GM18867 (cell line): ENCODE measurements at regions not wholly inside any gene's neighbourhood (a gene's known extent, or its start where the extent isn't known, plus 50 kb on each side); places are given as distances from the start of the nearest gene placed in this dataset.
A peak's percentile ranks its signal among the peaks of the same experiment; 100 is the strongest.
"Not testable (repeated sequence)": the region's sequence is repeated elsewhere in the genome, so short reads cannot be mapped to it uniquely, and the experiment has no call there.

Experiments used
- ATAC-seq: cut with Tn5 transposase; IDR thresholded peaks from one replicate; pipeline ENCODE4 v1.9.1; 2021; ENCODE audit warnings: mild to moderate bottlenecking, moderate library complexity; ENCODE audit not compliant: unreplicated experiment

DNA sequence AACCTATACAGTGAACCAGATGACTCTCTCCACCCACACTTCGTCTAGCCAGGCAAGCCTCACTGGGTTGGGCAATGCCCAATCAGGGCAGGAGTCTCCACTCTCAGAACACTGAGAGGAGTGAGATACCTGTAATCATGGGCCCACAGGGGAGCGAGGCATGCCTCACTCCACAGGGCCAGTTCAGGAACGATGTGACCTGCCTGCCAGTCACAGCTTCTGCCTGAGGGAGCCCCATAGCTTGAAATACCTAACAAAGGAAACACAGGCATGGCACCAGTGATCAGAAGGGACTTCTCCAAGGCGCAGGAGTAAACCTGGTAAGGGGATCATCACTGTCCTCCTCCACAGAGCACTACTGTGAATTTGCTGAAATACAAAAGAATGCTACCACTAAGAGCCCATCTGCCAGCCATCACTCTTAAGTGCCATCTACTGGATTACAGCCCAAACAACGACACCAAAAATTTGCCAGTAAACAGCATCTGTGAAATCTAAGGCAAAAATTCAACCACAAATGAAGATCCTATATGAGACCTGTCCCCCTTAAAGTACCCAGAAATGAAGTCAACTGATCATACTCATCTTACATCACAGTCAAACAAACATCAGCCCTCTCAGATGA is 689.9 kb upstream of the SEMA6D start:
- ATAC-seq = peak; percentile 71

DNA sequence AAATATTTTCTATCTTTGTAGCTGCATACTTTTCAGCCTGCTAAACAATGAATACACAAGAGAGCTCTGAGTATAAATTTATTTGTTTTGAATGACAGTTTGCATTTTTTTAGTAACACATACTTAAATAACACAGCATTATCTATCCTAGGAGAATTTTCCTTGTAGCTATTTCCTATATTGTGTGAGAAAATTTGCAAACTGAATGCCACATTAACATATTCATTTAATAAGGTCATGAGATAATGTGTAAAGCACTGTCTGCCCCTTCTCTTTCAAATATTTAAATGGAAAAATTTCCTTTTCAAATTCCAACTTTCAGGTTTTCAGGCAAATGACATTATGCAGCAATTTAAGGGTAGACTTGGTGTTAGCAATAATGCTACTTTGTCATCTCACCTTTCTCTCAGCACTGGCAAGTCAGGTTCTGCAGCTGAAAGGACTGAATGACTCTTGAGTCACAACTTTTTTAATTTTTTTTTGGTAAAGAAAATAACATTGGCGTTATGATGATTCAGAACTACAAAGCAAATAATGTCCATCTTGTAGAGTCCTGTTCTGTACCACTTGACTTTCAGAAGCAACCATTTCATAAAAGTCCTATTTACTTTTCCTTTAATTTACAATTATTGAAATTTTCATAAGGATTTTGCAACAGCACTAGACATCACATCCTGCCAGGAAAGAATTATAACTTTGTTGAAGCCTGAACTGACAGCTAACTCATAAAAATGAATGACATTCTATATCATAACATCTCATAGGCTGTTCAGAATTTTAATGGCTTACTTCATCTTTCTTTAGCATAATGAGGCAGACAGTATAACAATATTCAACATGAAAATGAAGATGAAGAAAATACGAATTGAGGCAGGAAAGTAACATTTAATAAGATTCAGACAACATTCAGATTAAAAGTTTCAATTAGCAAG is 681.6 kb upstream of the SEMA6D start:
- ATAC-seq = no peak

DNA sequence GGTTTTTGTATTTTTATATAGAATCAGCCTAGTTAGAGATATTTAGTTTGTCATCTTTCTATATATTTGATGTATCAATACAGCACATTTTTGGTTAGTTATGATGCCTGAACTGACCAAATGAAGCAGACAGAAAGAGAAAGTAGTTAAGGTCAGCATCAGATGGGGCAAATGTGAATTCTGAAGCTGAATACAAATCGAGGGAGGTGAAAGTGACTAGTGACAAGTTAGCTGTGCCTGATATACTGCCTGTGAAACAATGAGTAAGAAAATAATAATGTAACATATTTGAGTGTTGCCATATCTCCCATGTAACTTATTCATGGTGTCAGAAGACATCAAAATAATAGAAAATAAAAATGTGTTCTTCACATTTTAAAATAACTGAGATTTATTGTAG is 680.3 kb upstream of the SEMA6D start:
- no peak for ATAC-seq

DNA sequence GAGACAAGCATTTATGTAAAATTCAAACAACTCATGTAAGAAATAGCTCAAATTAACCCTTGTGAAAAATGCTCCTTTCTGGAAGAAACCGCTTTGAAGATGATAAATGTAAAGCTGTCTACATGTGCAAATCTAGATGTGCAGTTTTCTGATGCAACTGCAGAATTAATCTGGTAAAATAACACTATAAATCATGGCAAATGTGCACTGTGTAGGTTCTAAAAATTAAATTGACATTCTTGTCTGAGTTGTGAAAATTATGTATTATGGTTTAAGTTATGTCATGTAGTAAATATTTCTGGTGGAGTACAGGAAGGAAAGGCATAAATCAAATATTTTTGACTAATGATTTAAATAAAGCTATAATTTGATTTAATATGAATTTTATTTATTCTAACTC is 678.1 kb upstream of the SEMA6D start:
- no peak for ATAC-seq

DNA sequence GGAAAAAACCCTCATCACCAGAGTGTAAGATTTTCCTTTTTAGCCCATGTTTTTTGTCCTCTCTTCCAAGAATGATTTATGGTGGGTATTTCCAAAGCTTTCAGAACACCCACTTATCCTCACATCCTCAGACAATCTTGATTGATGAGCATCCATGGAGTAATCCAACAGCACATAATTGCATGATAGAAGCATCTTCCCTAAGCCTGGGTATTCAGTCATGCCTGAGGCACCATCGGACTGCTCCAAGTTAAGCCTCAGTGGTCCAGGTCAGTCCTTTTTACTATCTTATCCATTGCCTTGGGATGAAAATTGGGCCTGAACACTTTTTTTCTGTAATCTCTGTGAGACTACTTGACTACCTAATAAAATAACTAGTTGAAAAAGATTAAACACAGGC is 676.0 kb upstream of the SEMA6D start:
- ATAC-seq = no peak

DNA sequence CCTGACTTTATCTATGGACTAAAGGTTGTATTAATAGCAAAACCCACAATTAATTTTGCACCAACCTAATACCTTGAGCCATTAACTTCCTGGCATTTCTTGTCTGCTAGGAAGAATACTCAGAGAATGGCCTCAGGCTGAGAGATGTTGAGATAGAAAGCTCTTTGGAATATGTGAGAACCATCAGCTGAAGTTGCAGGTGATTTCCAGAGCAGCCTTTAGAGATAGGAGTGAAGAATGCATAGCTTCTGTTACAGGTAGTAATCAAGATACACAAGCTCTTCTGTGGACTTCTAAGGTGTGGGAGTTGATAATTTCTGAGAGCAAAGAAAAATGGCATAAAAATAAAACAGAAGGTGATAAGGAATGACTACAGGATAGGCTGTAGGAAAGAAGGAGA is 669.3 kb upstream of the SEMA6D start:
- ATAC-seq = not testable (repeated sequence)

DNA sequence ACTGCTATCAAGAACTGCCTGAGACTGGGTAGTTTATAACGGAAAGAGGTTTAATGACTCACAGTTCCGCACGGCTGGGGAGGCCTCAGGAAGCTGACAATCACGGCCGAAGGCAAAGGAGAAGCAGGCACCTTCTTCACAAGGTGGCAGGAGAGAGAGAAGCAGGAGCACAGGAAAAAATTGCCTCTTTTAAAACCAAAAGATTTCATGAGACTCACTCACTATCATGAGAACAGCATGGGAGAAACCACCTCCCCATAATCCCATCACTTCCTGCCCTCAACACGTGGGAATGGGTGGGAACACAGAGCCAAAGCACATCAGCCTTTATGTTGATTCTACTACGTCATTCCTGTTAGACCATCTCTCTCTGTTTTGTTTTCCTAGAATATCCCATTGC is 650.9 kb upstream of the SEMA6D start:
- no peak for ATAC-seq

DNA sequence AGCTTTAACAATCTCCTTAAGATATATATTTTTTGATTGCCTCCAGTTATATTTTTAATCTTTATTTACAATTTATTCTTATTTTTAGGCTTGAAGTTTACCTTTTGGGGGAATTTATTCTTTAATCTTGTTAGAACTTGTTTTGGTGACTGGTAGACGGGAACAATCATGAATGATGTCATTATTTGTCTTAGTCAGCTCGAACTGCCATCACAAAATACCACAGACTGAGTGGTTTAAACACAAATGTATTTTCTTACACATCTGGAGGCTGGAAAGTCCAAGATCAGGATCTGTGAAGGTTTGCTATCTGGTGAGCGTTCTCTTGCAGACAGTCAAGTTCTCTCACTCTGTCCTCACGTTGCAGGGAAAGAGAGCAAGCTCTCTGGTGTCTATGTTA is 639.5 kb upstream of the SEMA6D start:
- not testable (repeated sequence) for ATAC-seq

DNA sequence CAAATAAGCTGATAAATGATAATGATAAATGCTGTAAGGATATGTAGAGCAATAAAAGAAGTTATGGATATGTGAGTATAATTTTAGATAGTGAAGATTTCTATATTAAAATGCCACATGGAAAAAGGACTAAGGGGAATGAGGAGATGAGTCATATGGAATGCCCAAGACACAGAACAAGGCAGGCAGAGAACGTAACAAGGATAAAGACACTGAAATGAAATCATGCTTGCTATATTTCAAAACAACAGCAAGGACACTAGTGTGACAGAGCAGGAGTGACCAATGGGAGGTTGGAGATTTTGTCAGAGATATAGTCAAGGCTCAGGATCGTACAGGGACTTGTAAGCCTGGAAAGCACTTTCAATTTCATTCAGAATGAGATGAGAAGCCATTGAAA is 621.5 kb upstream of the SEMA6D start:
- no peak for ATAC-seq

DNA sequence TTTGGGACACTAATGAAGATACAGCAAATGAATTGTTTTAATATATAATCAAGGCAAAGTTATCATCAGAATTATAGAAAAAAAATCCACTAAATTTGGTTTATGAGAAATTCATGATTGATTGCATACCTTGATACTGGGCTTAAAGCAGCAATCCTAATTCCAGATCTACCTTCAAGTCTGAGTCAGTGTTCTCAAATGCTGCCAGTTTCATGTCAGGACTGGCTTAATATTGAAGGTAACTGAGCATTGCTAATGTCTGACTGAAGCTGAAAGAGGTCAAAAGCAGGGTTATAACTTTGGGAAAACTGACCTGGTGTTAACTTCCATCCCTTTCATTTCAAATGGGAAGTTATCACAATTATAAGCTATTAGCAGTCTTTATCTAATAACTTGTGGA is 618.8 kb upstream of the SEMA6D start:
- not testable (repeated sequence) for ATAC-seq

DNA sequence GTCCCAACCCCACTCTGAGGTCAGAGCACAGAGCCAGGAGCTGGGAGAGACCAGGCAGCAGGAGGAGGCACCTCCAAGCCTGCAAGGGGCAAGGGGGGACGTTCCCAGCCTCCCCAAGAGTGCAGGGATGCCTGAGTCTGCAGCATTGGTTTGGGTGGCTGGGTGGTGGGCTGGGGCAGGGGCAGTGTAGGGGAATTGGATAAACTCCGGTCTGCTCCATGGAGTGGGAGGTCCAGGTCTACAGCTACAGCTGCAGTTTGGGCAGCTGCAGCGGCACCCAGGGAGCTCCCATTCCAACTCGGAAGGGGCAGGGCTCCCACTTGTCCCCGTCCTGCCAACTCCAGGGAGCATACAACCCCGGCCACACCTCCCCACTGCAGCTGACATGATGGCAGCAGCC is 617.5 kb upstream of the SEMA6D start:
- ATAC-seq = not testable (repeated sequence)

DNA sequence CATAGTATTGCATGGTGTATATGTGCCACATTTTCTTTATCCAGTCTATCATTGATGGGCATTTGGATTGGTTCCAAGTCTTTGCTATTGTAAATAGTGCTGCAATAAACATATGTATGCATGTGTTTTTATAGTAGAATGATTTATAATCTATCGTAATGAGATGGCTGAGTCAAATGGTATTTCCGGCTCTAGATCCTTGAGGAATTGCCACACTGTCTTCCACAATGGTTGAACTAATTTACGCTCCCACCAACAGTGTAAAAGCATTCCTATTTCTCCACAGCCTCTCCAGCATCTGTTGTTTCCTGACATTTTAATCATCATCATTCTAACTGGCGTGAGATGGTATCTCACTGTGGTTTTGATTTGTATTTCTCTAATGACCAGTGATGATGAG is 608.5 kb upstream of the SEMA6D start:
- not testable (repeated sequence) for ATAC-seq

DNA sequence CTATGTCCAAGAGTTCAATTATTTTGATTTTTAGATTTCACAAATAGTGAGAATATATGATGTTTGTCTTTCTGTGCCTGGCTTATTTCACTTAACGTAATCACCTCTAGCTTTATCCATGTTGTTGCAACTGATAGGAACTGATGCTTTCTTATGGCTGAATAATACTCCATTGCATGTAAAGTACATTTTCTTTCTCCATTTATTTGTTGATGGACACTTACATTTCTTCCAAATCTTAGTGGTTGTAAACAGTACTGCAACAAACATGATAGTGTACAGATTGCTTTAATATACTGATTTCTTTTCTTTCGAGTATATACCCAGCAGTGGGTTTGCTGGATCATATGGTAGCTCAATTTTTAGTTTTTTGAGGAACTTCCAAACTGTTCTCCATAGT is 600.6 kb upstream of the SEMA6D start:
- ATAC-seq = no peak

DNA sequence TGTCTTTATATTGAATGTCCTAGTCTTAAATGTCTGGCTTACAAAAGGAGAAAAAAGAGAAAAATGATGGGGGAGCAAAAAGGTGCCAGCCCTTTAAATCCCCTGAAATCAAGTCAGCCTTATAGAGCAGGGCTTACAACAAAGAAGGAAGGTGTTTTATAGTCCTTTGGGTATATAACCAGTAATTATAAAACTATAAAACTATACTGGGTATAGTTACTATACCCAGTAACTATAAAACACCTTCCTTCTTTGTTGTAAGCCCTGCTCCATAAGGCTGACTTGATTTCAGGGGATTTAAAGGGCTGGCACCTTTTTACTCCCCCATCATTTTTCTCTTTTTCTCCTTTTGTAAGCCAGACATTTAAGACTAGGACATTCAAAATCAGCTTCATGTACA is 598.0 kb upstream of the SEMA6D start:
- ATAC-seq = no peak

DNA sequence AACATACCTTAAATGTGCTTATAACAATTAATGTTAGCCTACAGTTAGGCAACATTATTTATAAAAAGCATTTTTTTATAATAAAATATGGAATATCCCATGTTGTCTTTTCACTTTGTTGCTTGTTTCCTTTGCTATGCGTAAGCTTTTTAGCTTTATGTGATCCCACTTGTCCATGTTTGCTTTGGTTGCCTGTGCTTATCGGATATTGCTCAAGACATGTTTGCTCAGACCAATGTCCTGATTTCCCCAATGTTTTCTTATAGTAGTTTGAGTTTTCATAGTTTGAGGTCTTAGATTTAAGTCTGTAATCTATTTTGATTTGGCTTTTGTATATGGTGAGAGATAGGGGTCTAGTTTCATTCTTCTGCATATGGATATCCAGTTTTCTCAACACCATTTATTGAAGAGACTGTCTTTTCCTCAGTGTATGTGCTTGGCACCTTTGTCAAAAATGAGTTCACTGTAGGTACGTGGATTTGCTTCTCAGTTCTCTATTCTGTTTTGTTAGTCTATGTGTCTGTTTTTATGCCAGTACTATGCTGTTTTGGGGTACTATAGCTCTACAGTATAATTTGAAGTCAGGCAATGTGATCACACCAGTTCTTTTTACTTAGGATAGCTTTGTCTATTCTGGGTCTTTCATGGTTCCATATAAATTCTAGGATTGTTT is 592.7 kb upstream of the SEMA6D start:
- ATAC-seq = no peak

DNA sequence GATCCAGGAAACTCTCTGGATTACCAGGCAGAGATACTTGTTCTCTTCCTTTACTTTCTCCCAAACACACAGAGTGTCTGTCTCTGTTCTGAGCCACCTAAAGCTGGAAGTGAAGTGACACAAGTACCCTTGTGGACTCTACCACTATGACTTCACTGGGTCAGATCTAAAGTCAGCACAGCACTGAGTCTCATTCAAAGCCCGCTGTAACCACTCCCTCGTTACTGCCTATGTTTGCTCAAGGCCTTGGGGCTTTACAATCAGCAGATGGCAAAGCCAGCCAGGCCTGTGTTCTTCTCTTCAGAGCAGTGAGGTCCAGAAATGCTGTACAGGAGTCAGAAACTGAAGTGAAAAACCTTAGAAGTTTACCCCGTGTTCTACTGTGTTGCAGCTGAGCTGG is 588.3 kb upstream of the SEMA6D start:
- no peak for ATAC-seq

DNA sequence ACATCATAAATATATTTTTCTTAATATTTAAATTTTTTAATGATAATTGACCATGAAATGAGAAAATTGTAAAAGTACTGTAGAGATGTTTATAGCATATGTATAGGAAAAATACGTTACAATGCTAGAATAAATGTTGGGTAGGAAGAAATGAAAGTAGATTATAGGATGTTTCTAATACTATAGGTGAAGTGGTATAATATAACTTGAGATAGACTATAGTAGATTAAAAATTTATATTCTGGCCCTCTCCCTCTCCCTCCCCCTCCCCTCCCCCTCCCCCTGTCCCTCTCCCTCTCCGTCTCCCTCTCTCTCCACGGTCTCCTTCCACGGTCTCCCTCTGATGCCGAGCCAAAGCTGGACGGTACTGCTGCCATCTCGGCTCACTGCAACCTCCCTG is 585.9 kb upstream of the SEMA6D start:
- not testable (repeated sequence) for ATAC-seq

DNA sequence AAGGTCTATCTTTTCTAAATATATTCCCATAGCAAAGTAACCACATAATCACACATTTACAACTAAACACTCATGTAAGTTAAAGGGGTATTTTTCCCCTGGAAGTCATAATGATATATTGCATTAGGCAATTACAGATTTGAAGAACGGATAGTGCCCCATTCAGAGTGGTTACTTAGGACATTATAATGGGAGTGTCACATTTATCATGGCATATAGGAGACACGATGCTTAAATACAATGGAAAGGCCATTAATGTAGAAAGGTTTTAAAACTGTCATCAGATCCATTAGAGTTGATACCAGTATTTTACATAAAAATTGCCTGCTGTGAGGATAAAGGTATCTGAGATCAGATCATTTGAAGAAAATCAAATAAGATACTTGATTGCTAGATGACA is 582.0 kb upstream of the SEMA6D start:
- ATAC-seq = no peak

DNA sequence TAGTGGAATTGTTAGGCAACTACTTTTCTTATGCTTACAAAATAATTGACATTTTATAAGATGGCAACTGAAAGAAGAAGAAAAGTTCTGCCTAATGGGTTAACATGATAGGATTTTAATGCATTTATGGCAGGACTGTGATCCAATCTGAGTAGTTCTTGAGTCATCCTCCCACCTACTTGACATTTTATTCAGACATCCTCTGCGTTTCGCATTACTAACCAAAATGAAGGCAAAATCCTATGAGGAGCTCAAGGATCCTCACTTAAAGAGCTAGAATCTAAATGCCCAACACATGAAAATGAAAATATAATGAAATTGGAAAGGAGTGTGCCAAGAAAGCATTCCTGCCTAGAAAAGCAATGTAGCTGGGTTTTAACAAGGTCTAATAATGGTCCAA is 581.1 kb upstream of the SEMA6D start:
- no peak for ATAC-seq

DNA sequence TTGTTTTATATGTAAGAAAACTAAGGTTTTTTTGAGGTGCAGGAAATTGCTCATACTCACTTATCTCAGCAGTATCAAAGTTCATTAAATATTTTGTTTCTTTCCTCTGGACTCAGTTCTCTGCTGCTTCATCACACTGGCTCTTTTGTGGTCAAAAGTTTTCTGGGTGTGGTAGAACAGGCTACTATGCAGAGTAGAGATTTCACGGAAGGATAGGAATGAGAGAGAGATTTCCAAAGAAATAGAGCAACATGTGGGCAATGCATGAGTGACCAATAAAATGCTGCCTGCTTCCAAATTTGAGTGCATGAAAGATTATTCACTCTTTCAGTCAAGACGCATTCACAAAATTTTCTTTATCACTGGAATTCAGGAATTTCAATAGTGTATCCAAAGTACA is 577.3 kb upstream of the SEMA6D start:
- no peak for ATAC-seq

DNA sequence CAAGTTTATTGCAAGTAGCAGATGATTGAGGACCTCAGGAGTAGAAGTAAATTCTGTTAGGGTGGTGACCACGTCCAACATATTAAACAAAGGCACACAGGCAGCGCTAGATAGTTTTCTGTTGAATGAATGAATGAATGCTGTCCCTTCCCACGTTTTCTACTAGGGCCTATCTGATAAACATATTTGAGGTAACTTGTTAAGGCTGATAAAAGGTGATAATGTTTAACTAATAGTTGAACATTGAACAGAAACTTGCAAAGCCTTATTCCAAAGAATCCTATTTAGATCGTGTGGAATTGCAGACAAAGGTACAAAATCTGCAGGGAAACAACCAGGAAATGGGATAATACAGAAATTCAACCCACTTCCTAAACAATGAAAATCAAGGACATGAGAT is 559.5 kb upstream of the SEMA6D start:
- no peak for ATAC-seq

DNA sequence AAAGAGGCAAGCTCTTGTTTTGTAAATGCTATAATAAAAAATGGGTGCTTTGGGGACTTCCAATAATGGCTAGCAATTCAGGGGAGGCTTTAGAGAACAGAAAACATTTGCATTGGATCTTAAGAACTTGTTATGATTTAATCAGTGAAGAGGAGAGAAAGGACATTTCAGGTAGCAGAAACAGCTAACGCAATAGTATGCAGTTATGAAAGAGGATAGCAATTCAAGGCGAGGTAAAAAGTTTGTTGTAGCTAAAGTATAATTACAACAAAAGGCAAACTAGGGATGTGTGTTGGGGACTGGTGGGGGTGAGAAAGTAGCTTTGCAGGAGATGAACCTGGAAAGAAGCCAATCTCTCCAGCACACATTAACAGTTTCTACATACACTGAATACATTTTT is 558.7 kb upstream of the SEMA6D start:
- no peak for ATAC-seq
